ENCODE measurements at regions not wholly inside any gene's neighbourhood (a gene's known extent, or its start where the extent isn't known, plus 50 kb on each side); places are given as distances from the start of the nearest gene placed in this dataset.

DNA sequence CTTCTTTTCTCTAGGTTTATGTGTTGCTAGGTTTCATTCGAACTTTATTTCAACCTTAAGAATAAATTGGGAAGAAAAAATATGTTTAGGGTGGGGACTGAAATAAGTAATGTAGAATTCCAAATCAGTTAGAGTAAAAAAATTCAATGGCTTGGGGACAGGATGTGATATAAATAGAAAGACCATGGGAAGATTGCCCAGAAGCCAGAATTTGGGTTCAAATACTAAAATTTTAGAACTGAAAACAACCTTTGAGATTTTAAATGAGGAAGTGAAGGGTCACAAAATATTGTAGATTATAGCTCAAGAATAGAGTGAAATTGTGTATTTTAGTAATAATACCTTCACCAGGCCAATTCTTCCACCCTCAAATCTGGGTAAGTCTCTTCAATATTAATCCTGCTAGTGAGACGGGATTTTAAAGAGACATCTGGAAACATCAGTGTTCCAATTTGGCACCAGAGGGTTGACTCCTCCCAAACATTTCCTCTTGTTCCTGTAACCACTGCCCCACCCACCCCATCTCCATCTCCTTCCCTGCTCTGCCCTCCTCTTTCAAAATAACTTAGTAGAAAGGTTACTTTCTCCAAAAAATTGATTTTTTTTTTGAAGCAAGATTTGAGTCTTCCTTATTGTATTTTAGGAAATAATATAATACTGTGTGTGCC is 51.3 kb upstream of the FAM3C start:
- DNase-seq: no peak

DNA sequence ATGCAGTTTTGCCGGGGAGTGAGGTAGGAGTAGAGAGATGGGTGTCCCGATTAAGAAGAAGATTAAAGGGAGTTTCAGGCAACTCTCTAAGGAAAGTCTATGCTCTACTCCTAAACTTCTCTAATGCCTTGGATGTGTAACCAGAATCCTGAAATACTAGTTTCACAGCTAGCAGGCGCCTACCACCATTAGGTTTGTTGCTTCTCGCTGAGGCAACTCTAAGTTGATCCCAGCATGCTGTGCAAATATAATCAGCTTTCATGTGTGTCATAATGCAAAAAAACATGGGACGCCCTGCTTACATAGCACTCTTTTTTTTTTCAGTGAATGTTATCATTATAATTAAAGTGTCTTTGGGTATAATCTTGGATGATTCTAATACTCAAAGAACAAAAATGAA is 50.4 kb upstream of the FAM3C start:
- no peak for DNase-seq
